GM12878 (cell line): ENCODE measurements at regions not wholly inside any gene's neighbourhood (a gene's known extent, or its start where the extent isn't known, plus 50 kb on each side); places are given as distances from the start of the nearest gene placed in this dataset.

Source experiments
- ATAC-seq: fragments of 200-7000 bp; cut with Tn5 transposase; 3 replicates; pipeline ENCODE4 v1.9.1; 2020; ENCODE audit warnings: mild to moderate bottlenecking, moderate library complexity
- BruUV-seq: library from RNA; stranded (reverse); fragments of 400-500 nt; replicated peaks from 2 replicates; lab custom pipeline; 2021; lab: Mats Ljungman, UMichigan
- CTCF ChIA-PET: fragments of 300-600 bp; sonication (Branson Sonifier 250); formaldehyde crosslinking; extraction: SDS; loops from one replicate; lab custom pipeline; 2021; ENCODE audit warnings: inconsistent platforms; lab: Yijun Ruan, JAX
- POLR2A ChIA-PET: fragments of 350-600 bp; formaldehyde crosslinking; extraction: SDS; loops from one replicate; lab custom pipeline; 2021; ENCODE audit warnings: inconsistent platforms; lab: Charles Lee
- RAD21 ChIA-PET: fragments of 300-600 bp; sonication (Branson Sonifier 250); formaldehyde crosslinking; loops from one replicate; lab custom pipeline; 2023; ENCODE audit warnings: antibody characterized with exemption; ENCODE audit not compliant: unreplicated experiment; lab: Charles Lee
- SMC1A ChIA-PET: fragments of 300-600 bp; sonication (Branson Sonifier 250); formaldehyde crosslinking; loops from one replicate; lab custom pipeline; 2023; ENCODE audit not compliant: unreplicated experiment, uncharacterized antibody; lab: Charles Lee
- DNase-seq: peaks from one replicate; pipeline ENCODE4 v3.0.0-alpha.2; 2011; ENCODE audit warnings: low read depth, low spot score
- FAIRE-seq: peaks from 3 replicates; lab custom pipeline; 2011; peaks lifted over from hg19 to GRCh38; lab: Jason Lieb, UNC
- H2AFZ ChIP-seq: 2 replicates; pipeline ENCODE4 v1.6.0; 2011; ENCODE audit warnings: low read depth, low read length, control low read depth; ENCODE audit not compliant: control insufficient read depth
- H3K27ac ChIP-seq: 2 replicates; pipeline ENCODE4 v1.5.1; 2011; ENCODE audit warnings: control low read depth; ENCODE audit not compliant: control insufficient read depth, insufficient read depth
- H3K27me3 ChIP-seq, 2 experiments: replicated peaks in 1 of 2; 2 replicates each; pipeline versions ENCODE4 v1.6.0 to v1.6.1; 2011; ENCODE audit warnings: low read length in 1 of 2; ENCODE audit not compliant: control insufficient read depth in 2 of 2, insufficient read depth in 2 of 2
- H3K36me3 ChIP-seq, 2 experiments: 2 replicates each; pipeline ENCODE4 v1.5.1; 2011; ENCODE audit warnings: low read length in 1 of 2; ENCODE audit not compliant: control insufficient read depth in 2 of 2, insufficient read depth in 2 of 2
- H3K4me1 ChIP-seq: 2 replicates; pipeline ENCODE4 v1.6.1; 2011; ENCODE audit warnings: mild to moderate bottlenecking, low read length, moderate library complexity, mixed read lengths; ENCODE audit not compliant: control insufficient read depth, insufficient read depth
- H3K4me2 ChIP-seq: 2 replicates; pipeline ENCODE4 v1.6.0; 2011; ENCODE audit warnings: control low read depth; ENCODE audit not compliant: control insufficient read depth, insufficient read depth
- H3K4me3 ChIP-seq: fragments of 200-600 bp; sonication (generic); 2 replicates; pipeline ENCODE4 v1.5.1; 2016
- H3K79me2 ChIP-seq: 2 replicates; pipeline ENCODE4 v1.6.0; 2011; ENCODE audit warnings: low read length; ENCODE audit not compliant: control insufficient read depth, insufficient read depth
- H3K9ac ChIP-seq: 2 replicates; pipeline ENCODE4 v1.8.0; 2011; ENCODE audit warnings: low read length, control low read depth, mixed read lengths; ENCODE audit not compliant: control insufficient read depth, insufficient read depth
- H3K9me3 ChIP-seq: replicated peaks from 3 replicates; pipeline ENCODE4 v1.5.1; 2011; ENCODE audit warnings: mild to moderate bottlenecking, low read length; ENCODE audit not compliant: control insufficient read depth, insufficient read depth
- H4K20me1 ChIP-seq: 2 replicates; pipeline ENCODE4 v1.6.0; 2011; ENCODE audit not compliant: control insufficient read depth, insufficient read depth
- RB1 ChIP-seq: fragments of 450-650 bp; formaldehyde crosslinking; IDR thresholded peaks from 2 replicates; pipeline ENCODE4 v1.6.1; 2017; ENCODE audit warnings: mild to moderate bottlenecking, borderline replicate concordance
- REST ChIP-seq: IDR thresholded peaks from 2 replicates; pipeline ENCODE4 v1.6.1; 2012; ENCODE audit warnings: mild to moderate bottlenecking, low read depth, low read length
- RFX5 ChIP-seq: IDR thresholded peaks from 2 replicates; pipeline ENCODE4 v1.6.1; 2011; ENCODE audit warnings: low read depth, low read length, improper control_type of control experiment
- RUNX3 ChIP-seq: IDR thresholded peaks from 2 replicates; pipeline ENCODE4 v1.6.1; 2012; ENCODE audit warnings: low read length, inconsistent platforms
- TAF1 ChIP-seq: IDR thresholded peaks from 2 replicates; pipeline ENCODE4 v1.6.1; 2011; ENCODE audit warnings: mild to moderate bottlenecking, low read depth, low read length, borderline replicate concordance
- ZBTB11 ChIP-seq: fragments of 450-650 bp; formaldehyde crosslinking; IDR thresholded peaks from 2 replicates; pipeline ENCODE4 v1.5.0; 2022; ENCODE audit warnings: mild to moderate bottlenecking, missing genetic modification characterization
- ZBTB4 ChIP-seq: fragments of 450-650 bp; formaldehyde crosslinking; IDR thresholded peaks from 2 replicates; pipeline ENCODE4 v1.4.0; 2022; ENCODE audit warnings: mild to moderate bottlenecking, moderate library complexity
- ZNF622 ChIP-seq: fragments of 450-650 bp; IDR thresholded peaks from 2 replicates; pipeline ENCODE4 v1.6.1; 2017; ENCODE audit warnings: mild to moderate bottlenecking, inconsistent platforms
- WGBS: methylation state at CpG from one replicate; pipeline ENCODE4 v1.1.6; 2016; ENCODE audit warnings: low lambda C conversion rate; ENCODE audit not compliant: insufficient replicate concordance, insufficient coverage; ENCODE audit errors: missing lambda C conversion rate; 5-methylcytosine and 5-hydroxymethylcytosine counted together
- in situ Hi-C: fragments of 300-500 bp; cut with MboI; formaldehyde crosslinking; loops from 9 replicates; pipeline ENCODE4 v1.14.3; 2018; ENCODE audit warnings: mixed read lengths
- intact Hi-C: fragments of 100-400 bp; cut with micrococcal nuclease; formaldehyde crosslinking; loops from one replicate; pipeline ENCODE4 v1.14.2; 2022; ENCODE audit not compliant: unreplicated experiment

GRCh38 chr15:29430124-29430523 is 160.5 kb upstream of the NSMCE3 start:
- no peak overlapping the region for H3K9ac ChIP-seq
- no peak for TF ChIP-seq REST
- no peaks in the 10 kb centered on the region for H3K36me3 ChIP-seq
- in situ Hi-C loops, result no loop called here
- no TSS peak for BruUV-seq
- CTCF ChIA-PET, result no interaction called here
- intact Hi-C loops, result no loop called here
- RAD21 ChIA-PET, result no interaction called here
- no peaks in the 10 kb centered on the region for H3K27me3 ChIP-seq
- SMC1A ChIA-PET, result no interaction called here
- H3K4me3 ChIP-seq, result no peak overlapping the region
- H3K9me3 ChIP-seq, result no peaks in the 10 kb centered on the region
- H4K20me1 ChIP-seq, result no peaks in the 10 kb centered on the region
- H3K27ac ChIP-seq, result no peak overlapping the region
- DNase-seq (no peak), ATAC-seq (no peak), FAIRE-seq (no peak)
- no peak overlapping the region for H3K4me2 ChIP-seq
- no peaks in the 10 kb centered on the region for H3K4me1 ChIP-seq
- 19% methylated on average over 4 of the region's 4 CpGs for WGBS
- POLR2A ChIA-PET, result no interaction called here
- no peaks in the 10 kb centered on the region for H3K79me2 ChIP-seq
- H2AFZ ChIP-seq, result no peak overlapping the region

GRCh38 chr15:29429584-29429983 is 160.0 kb upstream of the NSMCE3 start:
- H3K4me1 ChIP-seq, result no peaks in the 10 kb centered on the region
- SMC1A ChIA-PET, result no interaction called here
- DNase-seq (no peak), FAIRE-seq (no peak), ATAC-seq (no peak)
- no peaks in the 10 kb centered on the region for H4K20me1 ChIP-seq
- no peaks in the 10 kb centered on the region for H3K9me3 ChIP-seq
- CTCF ChIA-PET, result no interaction called here
- no peaks in the 10 kb centered on the region for H3K36me3 ChIP-seq
- in situ Hi-C loops (no loop called here), intact Hi-C loops (no loop called here)
- POLR2A ChIA-PET, result no interaction called here
- RAD21 ChIA-PET, result no interaction called here
- 49% methylated on average over 13 of the region's 13 CpGs for whole genome bisulfite sequencing
- H3K4me2 ChIP-seq, result no peak overlapping the region
- H2AFZ ChIP-seq, result no peak overlapping the region
- no peak overlapping the region for H3K4me3 ChIP-seq
- H3K79me2 ChIP-seq, result no peaks in the 10 kb centered on the region
- no peak overlapping the region for H3K27ac ChIP-seq
- H3K9ac ChIP-seq, result no peak overlapping the region
- BruUV-seq, result no TSS peak
- no peaks in the 10 kb centered on the region for H3K27me3 ChIP-seq
- TF ChIP-seq ZBTB11 (CRISPR knock-in tag) (no peak), ZBTB4 (CRISPR knock-in tag) (no peak), RUNX3 (0 out of 2 replicates have a peak, but pooled peaks have one; percentile 3), RFX5 (no peak), TAF1 (no peak), RB1 (no peak), ZNF622 (no peak)
